ENCODE measurements at regions not wholly inside any gene's neighbourhood (a gene's known extent, or its start where the extent isn't known, plus 50 kb on each side); places are given as distances from the start of the nearest gene placed in this dataset.

DNA sequence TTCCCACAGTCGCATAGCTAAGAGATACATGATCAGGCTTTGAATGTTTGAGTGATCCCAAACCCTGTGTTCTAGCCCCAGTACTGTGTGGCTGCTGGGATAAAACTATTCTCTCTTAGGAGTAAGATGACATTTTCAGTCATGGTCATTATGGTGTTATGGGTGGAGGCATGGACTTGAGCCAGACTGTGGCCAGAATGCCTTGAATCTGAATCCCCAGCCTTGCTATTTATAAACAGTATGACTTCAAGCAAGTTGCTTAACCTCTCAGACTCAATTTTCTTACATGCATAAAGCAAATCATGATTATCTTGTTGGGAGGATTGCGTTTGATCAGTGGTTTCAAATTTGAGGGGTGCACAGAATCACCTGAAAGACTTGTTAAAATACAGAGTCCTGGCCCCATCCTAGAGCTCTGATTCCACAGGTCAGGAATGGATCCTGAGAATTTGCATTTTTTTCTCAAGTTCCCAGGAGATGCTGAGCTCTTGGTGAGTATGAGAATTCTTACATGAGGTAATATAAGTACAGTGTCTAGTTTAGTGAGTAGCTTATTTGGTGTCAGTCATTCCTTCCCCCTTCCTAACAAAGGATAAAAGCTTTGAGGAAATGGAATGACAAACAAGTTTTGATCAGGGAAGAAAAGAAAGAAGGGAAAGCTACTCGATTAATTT, 571.7 kb downstream of the METTL15 start:
- POLR2A ChIA-PET, result no interaction called here
- no peak overlapping the region for H3K9ac ChIP-seq

DNA sequence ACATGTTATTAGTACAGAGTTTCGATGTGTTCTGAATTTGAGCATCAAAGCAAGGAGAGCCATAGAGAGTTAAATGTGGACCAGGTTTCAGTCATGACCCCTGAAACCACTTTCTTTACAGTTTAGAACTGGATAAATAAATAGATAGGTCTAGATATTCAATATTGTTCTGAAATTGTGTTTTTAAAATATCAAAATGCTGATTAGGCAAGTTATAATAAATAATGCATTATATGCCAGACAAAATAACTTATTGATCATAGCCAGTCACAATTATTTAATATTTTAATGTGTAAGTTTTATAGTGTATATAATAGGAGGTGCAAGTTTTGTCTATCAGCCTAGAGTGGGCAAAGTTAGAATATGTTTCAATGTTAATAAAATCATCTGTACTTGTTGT, 569.5 kb downstream of the METTL15 start:
- Histone ChIP-seq H3K36me3 (replicated peaks in 1 of 2; ENCODE audit: control insufficient read depth in 1 of 2, insufficient read depth in 2 of 2, low read length in 1 of 2) (no peaks in the 10 kb centered on the region), H3K4me1 (ENCODE audit: control insufficient read depth in 1 of 2, insufficient read depth in 2 of 2, low read depth in 1 of 2, low read length in 1 of 2) (peaks cover 6 to 12% of the 10 kb centered on the region in 2 experiments; a peak in 3 of 4 replicates), H3K9me2 (no peaks in the 10 kb centered on the region), H4K20me1 (ENCODE audit: insufficient read depth) (no peaks in the 10 kb centered on the region), H3F3A (replicated peaks; ENCODE audit: insufficient read depth) (no peaks in the 10 kb centered on the region), H3K4me2 (no peak overlapping the region), H3K27ac (ENCODE audit: low read depth in 2 of 2, low read length in 1 of 2) (no peak overlapping the region), H3K9ac (no peak overlapping the region), H3K79me2 (ENCODE audit: insufficient read depth) (no peaks in the 10 kb centered on the region), H3K9me3 (no peaks in the 10 kb centered on the region), H3K27me3 (ENCODE audit: insufficient read depth) (no peaks in the 10 kb centered on the region), H3K4me3 (ENCODE audit: low read depth in 2 of 2, low read length in 1 of 2) (no peak overlapping the region), H2AFZ (ENCODE audit: low read depth) (no peak overlapping the region)
- POLR2A ChIA-PET, result no interaction called here
- 79% methylated on average over 1 of the region's 1 CpG for WGBS (ENCODE audit: low lambda C conversion rate)
- CTCF ChIA-PET, result no interaction called here
- DNase-seq, result no peak
- no peak for TF ChIP-seq RCOR1 (IDR thresholded peaks at IDR 0.05; ENCODE audit: low read length)
- no peak for TF ChIP-seq MEF2A (IDR thresholded peaks at IDR 0.05; ENCODE audit: borderline replicate concordance, low read depth)
- TF ChIP-seq, protein P1, sequence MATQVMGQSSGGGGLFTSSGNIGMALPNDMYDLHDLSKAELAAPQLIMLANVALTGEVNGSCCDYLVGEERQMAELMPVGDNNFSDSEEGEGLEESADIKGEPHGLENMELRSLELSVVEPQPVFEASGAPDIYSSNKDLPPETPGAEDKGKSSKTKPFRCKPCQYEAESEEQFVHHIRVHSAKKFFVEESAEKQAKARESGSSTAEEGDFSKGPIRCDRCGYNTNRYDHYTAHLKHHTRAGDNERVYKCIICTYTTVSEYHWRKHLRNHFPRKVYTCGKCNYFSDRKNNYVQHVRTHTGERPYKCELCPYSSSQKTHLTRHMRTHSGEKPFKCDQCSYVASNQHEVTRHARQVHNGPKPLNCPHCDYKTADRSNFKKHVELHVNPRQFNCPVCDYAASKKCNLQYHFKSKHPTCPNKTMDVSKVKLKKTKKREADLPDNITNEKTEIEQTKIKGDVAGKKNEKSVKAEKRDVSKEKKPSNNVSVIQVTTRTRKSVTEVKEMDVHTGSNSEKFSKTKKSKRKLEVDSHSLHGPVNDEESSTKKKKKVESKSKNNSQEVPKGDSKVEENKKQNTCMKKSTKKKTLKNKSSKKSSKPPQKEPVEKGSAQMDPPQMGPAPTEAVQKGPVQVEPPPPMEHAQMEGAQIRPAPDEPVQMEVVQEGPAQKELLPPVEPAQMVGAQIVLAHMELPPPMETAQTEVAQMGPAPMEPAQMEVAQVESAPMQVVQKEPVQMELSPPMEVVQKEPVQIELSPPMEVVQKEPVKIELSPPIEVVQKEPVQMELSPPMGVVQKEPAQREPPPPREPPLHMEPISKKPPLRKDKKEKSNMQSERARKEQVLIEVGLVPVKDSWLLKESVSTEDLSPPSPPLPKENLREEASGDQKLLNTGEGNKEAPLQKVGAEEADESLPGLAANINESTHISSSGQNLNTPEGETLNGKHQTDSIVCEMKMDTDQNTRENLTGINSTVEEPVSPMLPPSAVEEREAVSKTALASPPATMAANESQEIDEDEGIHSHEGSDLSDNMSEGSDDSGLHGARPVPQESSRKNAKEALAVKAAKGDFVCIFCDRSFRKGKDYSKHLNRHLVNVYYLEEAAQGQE (IDR thresholded peaks at IDR 0.05; ENCODE audit: low read depth, low read length), result no peak
- TF ChIP-seq NFIC (IDR thresholded peaks at IDR 0.05; ENCODE audit: borderline replicate concordance), result no peak
- TF ChIP-seq, protein P2, sequence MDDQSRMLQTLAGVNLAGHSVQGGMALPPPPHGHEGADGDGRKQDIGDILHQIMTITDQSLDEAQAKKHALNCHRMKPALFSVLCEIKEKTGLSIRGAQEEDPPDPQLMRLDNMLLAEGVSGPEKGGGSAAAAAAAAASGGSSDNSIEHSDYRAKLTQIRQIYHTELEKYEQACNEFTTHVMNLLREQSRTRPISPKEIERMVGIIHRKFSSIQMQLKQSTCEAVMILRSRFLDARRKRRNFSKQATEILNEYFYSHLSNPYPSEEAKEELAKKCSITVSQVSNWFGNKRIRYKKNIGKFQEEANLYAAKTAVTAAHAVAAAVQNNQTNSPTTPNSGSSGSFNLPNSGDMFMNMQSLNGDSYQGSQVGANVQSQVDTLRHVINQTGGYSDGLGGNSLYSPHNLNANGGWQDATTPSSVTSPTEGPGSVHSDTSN (IDR thresholded peaks at IDR 0.05), result no peak
- TF ChIP-seq, protein P3, sequence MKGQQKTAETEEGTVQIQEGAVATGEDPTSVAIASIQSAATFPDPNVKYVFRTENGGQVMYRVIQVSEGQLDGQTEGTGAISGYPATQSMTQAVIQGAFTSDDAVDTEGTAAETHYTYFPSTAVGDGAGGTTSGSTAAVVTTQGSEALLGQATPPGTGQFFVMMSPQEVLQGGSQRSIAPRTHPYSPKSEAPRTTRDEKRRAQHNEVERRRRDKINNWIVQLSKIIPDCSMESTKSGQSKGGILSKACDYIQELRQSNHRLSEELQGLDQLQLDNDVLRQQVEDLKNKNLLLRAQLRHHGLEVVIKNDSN (IDR thresholded peaks at IDR 0.05; ENCODE audit: borderline replicate concordance, low read depth), result no peak
- TF ChIP-seq MXI1 (IDR thresholded peaks at IDR 0.05; ENCODE audit: low read depth, low read length), result no peak
- TF ChIP-seq, protein P4, sequence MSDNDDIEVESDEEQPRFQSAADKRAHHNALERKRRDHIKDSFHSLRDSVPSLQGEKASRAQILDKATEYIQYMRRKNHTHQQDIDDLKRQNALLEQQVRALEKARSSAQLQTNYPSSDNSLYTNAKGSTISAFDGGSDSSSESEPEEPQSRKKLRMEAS (IDR thresholded peaks at IDR 0.05; ENCODE audit: low read depth), result no peak
- no peak for TF ChIP-seq FOSL2 (IDR thresholded peaks at IDR 0.05; ENCODE audit: borderline replicate concordance, low read depth)
- no peak for TF ChIP-seq CHD2 (IDR thresholded peaks at IDR 0.05; ENCODE audit: low read length, partially characterized antibody)
- no peak for TF ChIP-seq FOXM1 (IDR thresholded peaks at IDR 0.05; ENCODE audit: low read depth)

More for the DNA sequence above, 571.7 kb downstream of the METTL15 start:
- no peaks in the 10 kb centered on the region for H3K79me2 ChIP-seq (ENCODE audit: insufficient read depth)
- TF ChIP-seq MXI1 (IDR thresholded peaks at IDR 0.05; ENCODE audit: low read depth, low read length) (no peak), GATA2 (CRISPR knock-in tag; IDR thresholded peaks at IDR 0.05) (no peak), EZH2phosphoT487 (IDR thresholded peaks at IDR 0.05; ENCODE audit: borderline replicate concordance, low read depth) (no peak), TAF1 (IDR thresholded peaks at IDR 0.05; ENCODE audit: borderline replicate concordance, low read depth, low read length) (no peak), SIN3A (IDR thresholded peaks at IDR 0.05; ENCODE audit: borderline replicate concordance, low read depth, low read length) (no peak), SMC3 (IDR thresholded peaks at IDR 0.05; ENCODE audit: low read depth, low read length) (no peak), POLR2AphosphoS5 (IDR thresholded peaks at IDR 0.05; ENCODE audit: low read depth, low read length) (no peak), NRF1 (IDR thresholded peaks at IDR 0.05; ENCODE audit: low read depth, low read length) (no peak), YY1 (IDR thresholded peaks at IDR 0.05; ENCODE audit: low read depth) (no peak), ELF1 (IDR thresholded peaks at IDR 0.05) (no peak), FOXM1 (IDR thresholded peaks at IDR 0.05; ENCODE audit: low read depth) (no peak), RFX5 (IDR thresholded peaks at IDR 0.05; ENCODE audit: low read length) (no peak), NFIC (IDR thresholded peaks at IDR 0.05; ENCODE audit: borderline replicate concordance) (no peak), FOXJ3 (CRISPR knock-in tag; IDR thresholded peaks at IDR 0.05) (no peak)
- TF ChIP-seq, protein P3 (IDR thresholded peaks at IDR 0.05; ENCODE audit: borderline replicate concordance, low read depth), result no peak
- TF ChIP-seq, protein P2 (IDR thresholded peaks at IDR 0.05), result no peak
- CTCF ChIA-PET, result interaction anchor here (0.8 to 1.9 kb wide), 3 partner anchors 9 to 840 kb away, joined by 3 to 6 read pairs (median 4); no protein-coding TSS in a partner anchor
- H3K9me3 ChIP-seq, result no peaks in the 10 kb centered on the region
- no peak overlapping the region for H3K4me3 ChIP-seq (ENCODE audit: low read depth in 2 of 2, low read length in 1 of 2)
- no peak for DNase-seq
- no peaks in the 10 kb centered on the region for H3K9me2 ChIP-seq
- no peak overlapping the region for H2AFZ ChIP-seq (ENCODE audit: low read depth)
- no peaks in the 10 kb centered on the region for H3K27me3 ChIP-seq (ENCODE audit: insufficient read depth)
- H3K27ac ChIP-seq (ENCODE audit: low read depth in 2 of 2, low read length in 1 of 2), result no peak overlapping the region
- no peak overlapping the region for H3K4me2 ChIP-seq
- H4K20me1 ChIP-seq (ENCODE audit: insufficient read depth), result no peaks in the 10 kb centered on the region
- peaks cover 0 to under 1% of the 10 kb centered on the region in 2 experiments; a peak in 2 of 4 replicates for H3K4me1 ChIP-seq (ENCODE audit: control insufficient read depth in 1 of 2, insufficient read depth in 2 of 2, low read depth in 1 of 2, low read length in 1 of 2)
- no peaks in the 10 kb centered on the region for H3F3A ChIP-seq (replicated peaks; ENCODE audit: insufficient read depth)
- no peaks in the 10 kb centered on the region for H3K36me3 ChIP-seq (replicated peaks in 1 of 2; ENCODE audit: control insufficient read depth in 1 of 2, insufficient read depth in 2 of 2, low read length in 1 of 2)
- WGBS (ENCODE audit: low lambda C conversion rate), result 87% methylated on average over 3 of the region's 3 CpGs
